AG09319 (cell line): ENCODE measurements at regions not wholly inside any gene's neighbourhood (a gene's known extent, or its start where the extent isn't known, plus 50 kb on each side); places are given as distances from the start of the nearest gene placed in this dataset.

ENCODE experiments used
- DNase-seq: peaks from one replicate; pipeline ENCODE4 v3.0.0-alpha.2; 2010; ENCODE audit warnings: low read depth; ENCODE audit errors: extremely low read depth
- TF ChIP-seq, protein P1 (sequence below): IDR thresholded peaks from 2 replicates; pipeline ENCODE4 v1.5.1; 2011; ENCODE audit warnings: low read depth, mild to moderate bottlenecking, inconsistent platforms, low read length, moderate library complexity

DNA sequence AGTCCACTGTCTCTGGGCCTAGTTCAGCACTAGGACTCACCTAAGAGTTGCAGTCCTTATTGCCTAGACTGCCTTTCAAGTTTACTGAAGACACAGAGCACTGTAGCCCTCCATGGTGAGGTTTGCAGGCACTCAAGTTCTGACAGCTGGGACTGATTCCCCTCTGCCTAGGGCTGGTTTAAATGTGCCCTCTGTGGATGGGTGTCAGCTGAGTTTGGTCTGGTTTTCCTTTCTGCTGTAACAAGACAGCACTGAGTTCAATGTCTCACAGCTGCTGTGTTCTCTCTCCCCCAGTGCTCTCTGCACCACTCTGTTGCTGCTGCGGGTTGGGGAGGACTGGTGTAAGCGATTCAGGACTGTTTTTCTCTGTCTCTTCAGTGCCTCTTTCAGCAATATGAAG is 75.2 kb upstream of the C1orf21 start:
- no peak for DNase-seq
- TF ChIP-seq, protein P1, sequence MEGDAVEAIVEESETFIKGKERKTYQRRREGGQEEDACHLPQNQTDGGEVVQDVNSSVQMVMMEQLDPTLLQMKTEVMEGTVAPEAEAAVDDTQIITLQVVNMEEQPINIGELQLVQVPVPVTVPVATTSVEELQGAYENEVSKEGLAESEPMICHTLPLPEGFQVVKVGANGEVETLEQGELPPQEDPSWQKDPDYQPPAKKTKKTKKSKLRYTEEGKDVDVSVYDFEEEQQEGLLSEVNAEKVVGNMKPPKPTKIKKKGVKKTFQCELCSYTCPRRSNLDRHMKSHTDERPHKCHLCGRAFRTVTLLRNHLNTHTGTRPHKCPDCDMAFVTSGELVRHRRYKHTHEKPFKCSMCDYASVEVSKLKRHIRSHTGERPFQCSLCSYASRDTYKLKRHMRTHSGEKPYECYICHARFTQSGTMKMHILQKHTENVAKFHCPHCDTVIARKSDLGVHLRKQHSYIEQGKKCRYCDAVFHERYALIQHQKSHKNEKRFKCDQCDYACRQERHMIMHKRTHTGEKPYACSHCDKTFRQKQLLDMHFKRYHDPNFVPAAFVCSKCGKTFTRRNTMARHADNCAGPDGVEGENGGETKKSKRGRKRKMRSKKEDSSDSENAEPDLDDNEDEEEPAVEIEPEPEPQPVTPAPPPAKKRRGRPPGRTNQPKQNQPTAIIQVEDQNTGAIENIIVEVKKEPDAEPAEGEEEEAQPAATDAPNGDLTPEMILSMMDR: no peak

DNA sequence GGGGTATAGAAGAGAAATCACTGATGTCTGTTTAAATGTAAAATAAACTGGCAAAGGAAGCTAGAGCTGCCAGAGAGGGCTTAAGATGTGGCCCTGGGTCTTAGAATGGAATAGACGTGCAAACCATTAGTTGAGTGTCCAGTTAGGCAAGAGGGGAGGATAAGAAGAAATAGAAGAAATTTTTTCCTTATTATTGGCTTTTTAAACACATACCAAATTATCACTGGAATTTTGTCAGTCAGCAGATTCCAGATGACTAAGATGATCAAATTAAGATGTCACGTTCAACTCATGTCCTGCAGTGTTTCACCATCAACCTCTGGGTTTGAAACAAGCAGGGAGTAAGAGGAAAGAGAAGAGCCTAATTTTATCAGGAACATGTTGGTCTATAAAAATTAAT is 71.6 kb upstream of the C1orf21 start:
- peak; percentile 75 for DNase-seq
- TF ChIP-seq, protein P1: no peak

DNA sequence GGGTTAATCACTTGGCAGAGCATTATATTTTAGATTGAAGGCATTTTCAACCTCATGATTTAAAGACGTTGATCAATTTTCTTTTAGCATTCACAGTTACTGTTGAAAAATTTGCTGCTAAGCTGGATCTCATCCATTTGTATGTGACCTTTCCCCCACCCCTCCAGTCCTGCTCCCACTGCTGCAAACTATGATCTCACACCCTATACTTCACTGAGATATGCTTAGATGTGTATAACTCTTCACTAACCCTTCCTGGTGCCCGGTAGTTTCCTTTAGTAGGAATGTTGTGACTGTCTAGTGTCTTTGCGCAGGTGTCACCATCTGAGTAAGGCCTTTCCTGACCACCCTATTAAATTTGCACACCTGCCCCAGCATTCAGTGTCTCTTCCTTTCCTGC is 67.0 kb upstream of the C1orf21 start:
- TF ChIP-seq, protein P1: no peak
- no peak for DNase-seq

DNA sequence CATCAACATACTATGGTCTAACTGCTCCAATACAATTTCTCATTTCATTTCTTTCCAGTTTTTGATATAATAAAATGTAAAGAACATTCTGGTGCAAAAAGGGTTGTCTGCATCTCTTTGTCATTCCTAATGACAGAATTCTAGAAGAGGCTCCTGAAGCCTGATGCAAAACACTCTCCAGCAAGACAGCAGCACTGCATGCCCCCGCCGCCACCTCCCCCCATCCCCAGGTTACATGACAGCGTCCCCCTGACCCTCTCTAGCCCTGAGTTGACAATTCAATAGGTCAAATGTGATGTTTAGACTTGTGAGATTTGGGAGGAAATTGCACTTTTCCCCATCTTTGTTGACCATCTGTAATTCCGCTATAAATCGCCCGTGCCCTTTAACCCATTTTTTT is 64.6 kb upstream of the C1orf21 start:
- no peak for DNase-seq
- TF ChIP-seq, protein P1: no peak

DNA sequence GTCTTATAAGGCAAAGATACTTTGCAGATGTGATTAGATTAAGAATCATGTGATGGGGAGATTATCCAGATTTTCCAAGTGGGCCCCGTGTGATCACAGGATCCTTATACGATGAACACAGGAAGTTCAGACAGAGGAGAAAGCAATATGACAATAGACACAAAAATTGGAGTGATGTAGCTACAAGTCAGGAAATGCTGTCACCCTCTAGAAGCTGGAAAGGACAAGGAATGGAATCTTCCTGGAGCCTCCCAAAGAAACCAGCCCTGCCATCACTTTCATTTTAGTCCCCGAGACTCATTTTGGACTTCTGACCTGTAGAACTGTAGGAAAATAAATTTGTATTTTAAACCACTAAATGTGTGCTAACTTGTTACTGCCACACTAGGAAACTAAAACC is 61.9 kb upstream of the C1orf21 start:
- no peak for DNase-seq
- TF ChIP-seq, protein P1: no peak

DNA sequence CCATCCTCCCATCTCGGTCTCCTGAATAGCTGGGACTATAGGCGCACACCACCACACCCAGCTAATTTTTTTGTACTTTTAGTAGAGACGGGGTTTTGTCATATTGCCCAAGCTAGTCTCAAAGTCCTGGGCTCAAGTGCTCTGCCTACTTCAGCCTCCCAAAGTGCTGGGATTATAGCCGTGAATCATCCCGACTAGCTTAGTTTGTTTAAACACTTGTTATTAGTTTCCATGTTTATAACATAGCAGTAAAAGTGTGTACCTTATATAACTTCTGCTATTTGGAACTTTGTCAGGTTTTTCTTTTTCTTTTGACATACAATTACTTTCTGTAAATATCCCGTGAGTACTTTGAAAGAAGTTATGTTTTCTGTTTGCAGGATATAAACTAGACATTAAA is 60.6 kb upstream of the C1orf21 start:
- TF ChIP-seq, protein P1: no peak
- DNase-seq: no peak

DNA sequence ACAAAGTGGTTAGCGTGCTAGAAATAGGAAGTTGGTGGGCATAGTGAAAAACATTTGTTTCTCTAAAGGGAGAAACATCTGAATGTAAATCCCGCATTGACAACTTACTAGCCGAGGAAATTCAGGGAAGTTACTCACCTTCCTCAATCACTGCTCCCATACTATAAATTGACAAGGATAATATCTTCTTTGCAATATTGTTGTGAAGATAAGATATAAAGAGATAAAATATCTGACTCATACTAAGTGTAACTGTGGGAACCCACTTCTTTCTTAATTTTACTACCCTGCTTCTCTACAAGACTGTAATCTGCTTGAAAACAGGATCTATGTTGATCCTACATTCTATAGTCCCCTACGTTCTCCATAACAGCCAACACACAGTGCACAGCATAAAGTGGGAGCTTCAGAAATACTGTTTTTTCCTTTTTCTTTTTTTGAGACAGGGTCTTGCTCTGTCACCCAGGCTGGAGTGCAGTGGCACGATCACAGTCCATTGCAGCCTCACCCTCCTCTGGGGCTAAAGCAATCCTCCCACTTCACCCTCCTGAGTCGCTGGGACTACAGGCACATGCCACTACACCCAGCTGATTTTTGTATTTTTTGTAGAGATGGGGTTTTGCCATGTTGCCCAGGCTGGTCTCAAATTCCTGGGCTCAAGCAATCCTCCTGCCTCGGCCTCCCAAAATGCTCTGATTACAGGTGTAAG is 57.4 kb upstream of the C1orf21 start:
- TF ChIP-seq, protein P1: no peak
- DNase-seq: no peak
